Ecto neural progenitor cell (in vitro differentiated cells): ENCODE measurements at regions not wholly inside any gene's neighbourhood (a gene's known extent, or its start where the extent isn't known, plus 50 kb on each side); places are given as distances from the start of the nearest gene placed in this dataset.
"Not testable (repeated sequence)": the region's sequence is repeated elsewhere in the genome, so short reads cannot be mapped to it uniquely, and the experiment has no call there.

Experiments used
- DNase-seq: peaks from one replicate; pipeline ENCODE4 v3.0.0-alpha.2; 2018; ENCODE audit warnings: low spot score

GRCh38 chr4:165548702-165549101 lies 169.9 kb downstream of the CPE start:
- DNase-seq, result no peak

GRCh38 chr4:165553221-165553810 lies 174.5 kb downstream of the CPE start:
- no peak for DNase-seq

- no peak for DNase-seq
These were observed 176.5 kb downstream of the CPE start for GRCh38 chr4:165555302-165555701.

GRCh38 chr4:165556383-165556782 lies 177.6 kb downstream of the CPE start:
- no peak for DNase-seq

- DNase-seq, result no peak
These were observed 182.1 kb downstream of the CPE start for GRCh38 chr4:165560941-165561340.

GRCh38 chr4:165563851-165564250 lies 185.0 kb downstream of the CPE start:
- DNase-seq, result no peak

GRCh38 chr4:165569031-165569430 lies 190.2 kb downstream of the CPE start:
- DNase-seq, result no peak

GRCh38 chr4:165571476-165571875 lies 192.7 kb downstream of the CPE start:
- DNase-seq, result not testable (repeated sequence)

- DNase-seq, result no peak
These were observed 201.6 kb downstream of the CPE start for GRCh38 chr4:165580351-165580905.

GRCh38 chr4:165583341-165583740 lies 204.5 kb downstream of the CPE start:
- DNase-seq, result no peak

GRCh38 chr4:165584916-165585315 lies 206.1 kb downstream of the CPE start:
- DNase-seq, result no peak

- DNase-seq, result no peak
These were observed 209.9 kb downstream of the CPE start for GRCh38 chr4:165588534-165589315.

GRCh38 chr4:165592386-165592785 lies 213.6 kb downstream of the CPE start:
- no peak for DNase-seq

GRCh38 chr4:165597581-165598480 lies 219.0 kb downstream of the CPE start:
- no peak for DNase-seq

- no peak for DNase-seq
These were observed 222.3 kb downstream of the CPE start for GRCh38 chr4:165600959-165601683.

GRCh38 chr4:165602621-165603020 lies 223.8 kb downstream of the CPE start:
- no peak for DNase-seq

GRCh38 chr4:165604181-165604580 lies 225.4 kb downstream of the CPE start:
- DNase-seq, result no peak

GRCh38 chr4:165605811-165606210 lies 227.0 kb downstream of the CPE start:
- no peak for DNase-seq

GRCh38 chr4:165606465-165607205 lies 227.8 kb downstream of the CPE start:
- no peak for DNase-seq

GRCh38 chr4:165609653-165610052 lies 230.8 kb downstream of the CPE start:
- DNase-seq, result no peak
